ENCODE measurements at regions not wholly inside any gene's neighbourhood (a gene's known extent, or its start where the extent isn't known, plus 50 kb on each side); places are given as distances from the start of the nearest gene placed in this dataset.

DNA sequence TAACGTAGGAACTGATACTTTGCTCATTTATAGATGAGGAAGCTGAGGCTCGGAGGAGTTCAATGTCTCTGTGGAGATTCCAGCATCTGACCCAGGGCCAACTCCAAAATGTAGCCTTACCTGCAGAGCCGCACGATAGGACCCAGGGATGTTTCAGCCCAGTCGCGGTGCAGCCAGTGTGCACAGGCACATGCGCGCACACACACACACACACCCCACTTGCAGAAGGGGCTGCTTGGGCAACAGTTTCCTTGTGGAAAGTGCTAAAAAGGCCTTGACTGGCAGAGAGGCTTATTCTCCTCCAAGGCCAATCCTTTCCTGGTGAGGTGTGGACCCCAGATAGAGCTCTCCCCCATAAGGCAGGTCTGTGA, 101.7 kb downstream of the ZFP36L2 start:
- no peak for ATAC-seq
- H3K27ac Mint-ChIP-seq: no peak overlapping the region
- POLR2A ChIA-PET: interaction anchor here (0.9 to 20.8 kb wide), 3 partner anchors 25 to 138 kb away, joined by 3 to 549 read pairs (median 4); partner anchors contain the start of gene ZFP36L2
- CTCF ChIA-PET: interaction anchor here (0.8 to 24.5 kb wide), 6 partner anchors 45 to 360 kb away, joined by 3 to 647 read pairs (median 5); partner anchors contain the start of gene ZFP36L2
- intact Hi-C loops (cut with micrococcal nuclease): loop anchor here (5.0 to 10.0 kb wide), 2 partner anchors 150 to 303 kb away; no protein-coding TSS in a partner anchor
- peaks cover 2% of the 10 kb centered on the region for H3K36me3 Mint-ChIP-seq (ENCODE audit: low read depth)
- H3K4me3 Mint-ChIP-seq: no peak overlapping the region
- TF ChIP-seq, protein P1, sequence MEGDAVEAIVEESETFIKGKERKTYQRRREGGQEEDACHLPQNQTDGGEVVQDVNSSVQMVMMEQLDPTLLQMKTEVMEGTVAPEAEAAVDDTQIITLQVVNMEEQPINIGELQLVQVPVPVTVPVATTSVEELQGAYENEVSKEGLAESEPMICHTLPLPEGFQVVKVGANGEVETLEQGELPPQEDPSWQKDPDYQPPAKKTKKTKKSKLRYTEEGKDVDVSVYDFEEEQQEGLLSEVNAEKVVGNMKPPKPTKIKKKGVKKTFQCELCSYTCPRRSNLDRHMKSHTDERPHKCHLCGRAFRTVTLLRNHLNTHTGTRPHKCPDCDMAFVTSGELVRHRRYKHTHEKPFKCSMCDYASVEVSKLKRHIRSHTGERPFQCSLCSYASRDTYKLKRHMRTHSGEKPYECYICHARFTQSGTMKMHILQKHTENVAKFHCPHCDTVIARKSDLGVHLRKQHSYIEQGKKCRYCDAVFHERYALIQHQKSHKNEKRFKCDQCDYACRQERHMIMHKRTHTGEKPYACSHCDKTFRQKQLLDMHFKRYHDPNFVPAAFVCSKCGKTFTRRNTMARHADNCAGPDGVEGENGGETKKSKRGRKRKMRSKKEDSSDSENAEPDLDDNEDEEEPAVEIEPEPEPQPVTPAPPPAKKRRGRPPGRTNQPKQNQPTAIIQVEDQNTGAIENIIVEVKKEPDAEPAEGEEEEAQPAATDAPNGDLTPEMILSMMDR (IDR thresholded peaks at IDR 0.05): no peak
- peaks cover 6% of the 10 kb centered on the region for H3K9me3 Mint-ChIP-seq
- no peaks in the 10 kb centered on the region for H3K27me3 Mint-ChIP-seq
- DNase-seq: no peak
- peaks cover 57% of the 10 kb centered on the region for H3K4me1 Mint-ChIP-seq (ENCODE audit: low read depth)

DNA sequence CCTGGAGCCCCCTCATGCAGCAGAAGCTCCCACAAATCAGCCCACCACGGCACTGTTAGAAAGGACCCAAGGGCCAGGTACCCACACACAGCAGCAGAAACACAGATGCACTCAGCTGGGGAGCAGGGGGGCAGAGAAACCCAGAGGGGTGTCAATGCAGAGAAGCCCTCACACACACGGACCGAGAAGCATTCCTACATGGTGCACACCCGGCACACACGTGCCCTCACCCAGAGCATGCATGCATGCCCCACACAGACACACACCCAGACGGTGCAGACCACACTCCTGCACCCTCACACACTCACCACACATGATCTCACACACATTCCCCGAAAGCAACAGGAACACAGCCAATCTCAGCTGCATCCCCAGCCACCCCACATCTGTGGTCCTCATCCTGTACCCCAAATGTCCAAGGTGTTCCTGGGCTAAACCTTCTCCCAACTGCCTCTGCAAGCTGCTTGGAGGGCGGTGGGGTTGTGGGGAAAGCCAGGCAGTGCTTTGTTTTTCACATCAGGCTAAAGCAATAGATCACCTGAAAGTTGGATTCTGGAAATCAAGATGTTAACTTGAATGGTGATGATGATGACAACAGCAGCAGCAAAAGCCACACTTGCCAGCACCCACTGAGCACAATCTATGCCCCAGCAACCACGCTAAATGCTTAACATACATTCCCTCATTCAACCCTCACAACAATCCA, 102.3 kb downstream of the ZFP36L2 start:
- Mint-ChIP-seq H3K27me3 (no peaks in the 10 kb centered on the region), H3K9me3 (peaks cover 12% of the 10 kb centered on the region), H3K4me1 (ENCODE audit: low read depth) (peaks cover 52% of the 10 kb centered on the region), H3K36me3 (ENCODE audit: low read depth) (peaks cover 7% of the 10 kb centered on the region), H3K27ac (no peak overlapping the region), H3K4me3 (no peak overlapping the region)
- POLR2A ChIA-PET: interaction anchor here (20.8 kb wide), 1 partner anchor 99 kb away, joined by 549 read pairs; the partner anchor contains the start of gene ZFP36L2
- ATAC-seq: no peak
- TF ChIP-seq, protein P1 (IDR thresholded peaks at IDR 0.05): no peak
- CTCF ChIA-PET: interaction anchor here (1.4 to 24.5 kb wide), 2 partner anchors 100 to 177 kb away, joined by 3 to 647 read pairs; partner anchors contain the start of gene ZFP36L2
- no peak for DNase-seq
- intact Hi-C loops (cut with micrococcal nuclease): loop anchor here (10.0 kb wide), 1 partner anchor 149 kb away; no protein-coding TSS in a partner anchor

DNA sequence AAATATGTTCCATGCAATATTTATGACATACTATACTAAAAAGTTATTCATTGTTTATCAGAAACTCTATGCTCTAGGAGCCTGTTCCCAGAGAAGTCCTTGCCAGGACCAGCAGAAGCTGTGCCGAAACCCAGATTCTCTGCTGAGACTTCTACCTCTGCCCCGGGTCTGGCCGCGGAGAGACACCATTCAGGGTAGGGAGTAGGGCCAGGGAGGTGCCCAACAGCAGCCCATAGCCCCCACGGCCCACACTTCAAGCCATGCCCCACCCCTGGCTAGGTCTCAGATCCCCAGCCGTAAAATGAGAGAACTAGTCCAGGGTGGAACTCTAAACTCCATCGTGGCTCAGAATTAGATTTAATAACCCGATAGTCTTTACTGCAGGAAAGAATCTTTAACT, 102.9 kb downstream of the ZFP36L2 start:
- TF ChIP-seq, protein P1 (IDR thresholded peaks at IDR 0.05): no peak
- peaks cover 13% of the 10 kb centered on the region for H3K36me3 Mint-ChIP-seq (ENCODE audit: low read depth)
- peaks cover 18% of the 10 kb centered on the region for H3K9me3 Mint-ChIP-seq
- ChIA-PET CTCF (interaction anchor here (1.1 to 24.5 kb wide), 2 partner anchors 19 to 100 kb away, joined by 3 to 647 read pairs; partner anchors contain the start of gene ZFP36L2), POLR2A (interaction anchor here (1.2 kb wide), 1 partner anchor 11 kb away, joined by 4 read pairs; no protein-coding TSS in a partner anchor)
- no peaks in the 10 kb centered on the region for H3K27me3 Mint-ChIP-seq
- intact Hi-C loops (cut with micrococcal nuclease): loop anchor here (10.0 kb wide), 1 partner anchor 149 kb away; no protein-coding TSS in a partner anchor
- H3K4me1 Mint-ChIP-seq (ENCODE audit: low read depth): peaks cover 45% of the 10 kb centered on the region
- no peak overlapping the region for H3K4me3 Mint-ChIP-seq
- no peak for ATAC-seq
- no peak for DNase-seq
- H3K27ac Mint-ChIP-seq: no peak overlapping the region

DNA sequence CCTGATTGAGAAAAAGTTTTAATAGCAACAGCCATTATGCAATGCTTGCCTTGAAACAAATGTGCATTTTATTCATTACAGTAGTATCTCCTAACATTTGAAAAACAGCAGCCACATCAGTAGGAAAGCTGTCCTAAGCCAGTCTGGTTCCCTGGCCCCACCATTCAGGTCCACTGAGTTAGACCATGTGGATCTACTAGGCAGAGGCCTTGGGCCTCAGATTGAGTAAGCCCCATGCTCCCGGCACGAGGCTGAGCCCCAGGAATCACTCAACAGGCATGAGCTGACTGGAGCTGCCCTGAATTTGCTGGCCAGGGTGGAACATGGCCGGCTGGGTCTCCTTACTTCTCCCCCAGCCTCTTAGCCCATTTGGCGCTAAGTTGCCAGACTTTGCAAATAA, 103.4 kb downstream of the ZFP36L2 start:
- Mint-ChIP-seq H3K9me3 (peaks cover 23% of the 10 kb centered on the region), H3K27ac (no peak overlapping the region), H3K36me3 (ENCODE audit: low read depth) (peaks cover 13% of the 10 kb centered on the region), H3K4me1 (ENCODE audit: low read depth) (peaks cover 41% of the 10 kb centered on the region), H3K4me3 (no peak overlapping the region), H3K27me3 (no peaks in the 10 kb centered on the region)
- DNase-seq (no peak), ATAC-seq (no peak)
- CTCF ChIA-PET: interaction anchor here (0.6 to 24.5 kb wide), 4 partner anchors 19 to 454 kb away, joined by 3 to 647 read pairs (median 4); partner anchors contain the start of gene ZFP36L2
- POLR2A ChIA-PET: interaction anchor here (0.7 to 1.2 kb wide), 2 partner anchors 10 to 11 kb away, joined by 3 to 4 read pairs; no protein-coding TSS in a partner anchor
- TF ChIP-seq, protein P1 (IDR thresholded peaks at IDR 0.05): no peak
- intact Hi-C loops (cut with micrococcal nuclease): loop anchor here (10.0 kb wide), 1 partner anchor 148 kb away; no protein-coding TSS in a partner anchor

Measured in activated CD8-positive, alpha-beta T cell treated with anti-CD3 and anti-CD28 coated beads for 36 hours (primary cell).